ENCODE measurements at regions not wholly inside any gene's neighbourhood (a gene's known extent, or its start where the extent isn't known, plus 50 kb on each side); places are given as distances from the start of the nearest gene placed in this dataset.

DNA sequence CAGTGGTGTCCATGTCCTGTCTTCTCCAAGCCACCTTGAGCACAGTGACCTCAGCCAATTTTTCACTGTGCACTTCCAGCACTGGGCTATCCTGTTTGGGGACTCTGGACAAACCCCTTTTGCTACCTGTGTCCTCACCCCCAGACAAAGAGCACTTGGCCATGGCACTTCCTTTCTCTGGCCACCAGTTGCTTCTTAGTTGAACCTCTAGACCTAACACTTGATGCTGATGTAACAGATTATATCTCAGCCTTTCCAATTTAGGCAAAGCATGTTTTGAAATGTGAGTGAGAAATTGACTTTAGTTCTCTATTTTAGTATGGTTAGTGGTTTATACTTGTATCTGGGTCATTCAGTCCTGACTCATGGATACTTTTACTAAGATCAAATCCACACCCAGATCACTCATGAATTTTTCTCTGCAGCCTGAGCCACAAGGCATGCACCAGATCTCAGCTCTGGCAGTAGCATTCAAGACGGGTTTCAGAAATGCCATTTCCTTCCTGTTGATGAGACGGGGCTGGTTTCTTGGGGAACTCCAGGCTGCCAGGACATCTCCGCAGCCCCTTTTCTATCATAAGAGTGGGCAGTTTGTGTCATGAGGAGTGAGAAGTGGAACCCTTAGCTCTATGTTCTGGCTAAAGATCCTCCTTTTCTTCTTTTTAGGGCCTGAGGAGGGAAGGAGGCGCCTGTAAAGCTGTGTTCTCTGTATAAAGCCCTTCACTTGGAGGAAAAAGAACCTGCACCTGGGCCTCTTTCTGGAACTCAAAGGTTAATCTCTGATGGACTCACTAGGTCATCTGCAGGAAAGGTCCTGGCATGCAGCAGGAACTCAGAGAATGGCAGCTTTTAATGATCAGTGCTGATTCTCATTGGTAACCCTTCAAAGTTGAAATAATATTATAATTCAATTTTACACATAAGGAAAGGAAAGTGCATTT is 185.6 kb upstream of the TENM4 start:
- Histone ChIP-seq H3K27ac (no peak overlapping the region), H3K4me3 (no peak overlapping the region), H3K9me3 (no peaks in the 10 kb centered on the region), H3K27me3 (no peaks in the 10 kb centered on the region), H3K4me1 (no peaks in the 10 kb centered on the region), H3K36me3 (ENCODE audit: low read depth, missing control alignments) (no peaks in the 10 kb centered on the region)
- intact Hi-C loops (cut with DNase I; ENCODE audit: low total_unique reads), result no loop called here
- no peak for DNase-seq
- TF ChIP-seq, protein P1, sequence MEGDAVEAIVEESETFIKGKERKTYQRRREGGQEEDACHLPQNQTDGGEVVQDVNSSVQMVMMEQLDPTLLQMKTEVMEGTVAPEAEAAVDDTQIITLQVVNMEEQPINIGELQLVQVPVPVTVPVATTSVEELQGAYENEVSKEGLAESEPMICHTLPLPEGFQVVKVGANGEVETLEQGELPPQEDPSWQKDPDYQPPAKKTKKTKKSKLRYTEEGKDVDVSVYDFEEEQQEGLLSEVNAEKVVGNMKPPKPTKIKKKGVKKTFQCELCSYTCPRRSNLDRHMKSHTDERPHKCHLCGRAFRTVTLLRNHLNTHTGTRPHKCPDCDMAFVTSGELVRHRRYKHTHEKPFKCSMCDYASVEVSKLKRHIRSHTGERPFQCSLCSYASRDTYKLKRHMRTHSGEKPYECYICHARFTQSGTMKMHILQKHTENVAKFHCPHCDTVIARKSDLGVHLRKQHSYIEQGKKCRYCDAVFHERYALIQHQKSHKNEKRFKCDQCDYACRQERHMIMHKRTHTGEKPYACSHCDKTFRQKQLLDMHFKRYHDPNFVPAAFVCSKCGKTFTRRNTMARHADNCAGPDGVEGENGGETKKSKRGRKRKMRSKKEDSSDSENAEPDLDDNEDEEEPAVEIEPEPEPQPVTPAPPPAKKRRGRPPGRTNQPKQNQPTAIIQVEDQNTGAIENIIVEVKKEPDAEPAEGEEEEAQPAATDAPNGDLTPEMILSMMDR (IDR thresholded peaks at IDR 0.05), result no peak
- TF ChIP-seq POLR2A (IDR thresholded peaks at IDR 0.05), result no peak
- WGBS, 2 donors, result 59 to 69% methylated on average over 4 of the region's 4 CpGs

DNA sequence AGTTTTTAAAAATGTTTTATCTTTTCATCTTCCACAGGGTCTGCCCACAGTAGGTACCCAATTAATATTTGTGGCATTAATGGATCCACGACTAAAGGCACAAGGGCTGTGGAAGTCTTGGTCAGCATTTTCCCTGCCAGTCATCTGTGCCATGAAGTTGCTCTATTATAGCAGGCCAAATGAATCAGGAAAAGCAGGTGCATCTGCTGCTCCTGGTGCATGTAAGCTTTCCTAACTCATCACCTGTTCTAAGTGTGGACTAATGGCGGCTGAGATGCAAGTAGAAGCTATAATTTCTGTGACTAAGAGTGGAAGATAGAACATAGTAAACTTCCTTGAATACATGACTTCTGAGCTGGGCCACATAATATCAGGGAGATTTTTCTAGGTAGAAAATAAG is 182.5 kb upstream of the TENM4 start:
- no peaks in the 10 kb centered on the region for H3K4me1 ChIP-seq
- no peak overlapping the region for H3K4me3 ChIP-seq
- no peak for DNase-seq
- intact Hi-C loops (cut with DNase I; ENCODE audit: low total_unique reads), result no loop called here
- 84 to 94% methylated on average over 2 of the region's 2 CpGs for WGBS, 2 donors
- no peaks in the 10 kb centered on the region for H3K9me3 ChIP-seq
- H3K36me3 ChIP-seq (ENCODE audit: low read depth, missing control alignments), result no peaks in the 10 kb centered on the region
- no peaks in the 10 kb centered on the region for H3K27me3 ChIP-seq
- no peak overlapping the region for H3K27ac ChIP-seq
- TF ChIP-seq, protein P1 (IDR thresholded peaks at IDR 0.05), result no peak
- no peak for TF ChIP-seq POLR2A (IDR thresholded peaks at IDR 0.05)

DNA sequence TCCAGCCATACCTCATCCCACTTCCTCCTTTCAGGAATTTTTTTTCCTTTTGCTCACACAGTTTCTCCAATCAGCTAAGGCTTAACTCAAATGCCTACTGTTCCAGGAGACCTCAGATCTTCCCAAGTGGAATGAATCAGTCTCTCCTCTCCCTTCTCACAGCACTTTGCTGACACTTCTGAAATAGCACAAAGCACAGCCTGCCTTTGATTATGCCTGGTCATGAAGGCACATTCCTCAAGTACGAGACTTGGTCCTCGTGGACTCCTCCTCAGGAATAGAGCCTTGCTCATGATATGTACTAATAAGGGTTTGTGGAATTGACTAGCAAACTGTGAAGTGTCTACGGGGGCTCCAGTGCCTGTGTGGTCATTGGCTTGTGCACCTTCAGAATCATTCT is 176.7 kb upstream of the TENM4 start:
- H3K36me3 ChIP-seq (ENCODE audit: low read depth, missing control alignments), result no peaks in the 10 kb centered on the region
- 67 to 77% methylated on average over 3 of the region's 3 CpGs for WGBS, 2 donors
- H3K27ac ChIP-seq, result no peak overlapping the region
- H3K27me3 ChIP-seq, result no peaks in the 10 kb centered on the region
- intact Hi-C loops (cut with DNase I; ENCODE audit: low total_unique reads), result no loop called here
- H3K4me1 ChIP-seq, result no peaks in the 10 kb centered on the region
- TF ChIP-seq POLR2A (IDR thresholded peaks at IDR 0.05), result no peak
- TF ChIP-seq, protein P1 (IDR thresholded peaks at IDR 0.05), result no peak
- H3K9me3 ChIP-seq, result no peaks in the 10 kb centered on the region
- H3K4me3 ChIP-seq, result no peak overlapping the region
- no peak for DNase-seq

DNA sequence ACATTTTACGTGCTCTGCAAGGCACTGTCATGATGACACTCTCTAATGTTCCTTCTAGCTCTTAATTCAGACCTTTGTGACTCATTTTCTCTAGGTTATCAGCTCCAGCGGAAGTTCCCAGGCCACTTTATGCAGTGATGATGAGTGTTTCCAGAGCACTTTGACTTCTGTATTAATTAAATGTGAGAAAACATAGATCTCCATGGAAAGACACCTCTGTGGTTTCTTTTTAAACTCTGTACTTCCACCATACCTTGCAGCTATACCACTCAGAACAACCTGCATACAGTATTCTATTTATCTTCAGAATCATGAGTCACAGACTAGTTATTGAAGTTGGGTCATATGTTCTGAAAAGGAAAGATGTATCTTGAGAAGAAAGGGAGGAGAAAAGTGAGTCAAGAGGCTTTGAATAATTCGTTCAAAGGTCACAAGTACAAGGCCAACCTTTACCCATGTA is 175.6 kb upstream of the TENM4 start:
- TF ChIP-seq, protein P1 (IDR thresholded peaks at IDR 0.05), result no peak
- no peak for TF ChIP-seq POLR2A (IDR thresholded peaks at IDR 0.05)
- intact Hi-C loops (cut with DNase I; ENCODE audit: low total_unique reads), result no loop called here
- no peaks in the 10 kb centered on the region for H3K27me3 ChIP-seq
- no peaks in the 10 kb centered on the region for H3K4me1 ChIP-seq
- no peak overlapping the region for H3K4me3 ChIP-seq
- H3K36me3 ChIP-seq (ENCODE audit: low read depth, missing control alignments), result no peaks in the 10 kb centered on the region
- no peak for DNase-seq
- no peaks in the 10 kb centered on the region for H3K9me3 ChIP-seq
- 77 to 83% methylated on average over 3 of the region's 3 CpGs for WGBS, 2 donors
- no peak overlapping the region for H3K27ac ChIP-seq
